K562 (cell line): ENCODE measurements at regions not wholly inside any gene's neighbourhood (a gene's known extent, or its start where the extent isn't known, plus 50 kb on each side); places are given as distances from the start of the nearest gene placed in this dataset.

ENCODE experiments used
- BMI1 ChIP-seq: fragments of 150-350 bp; IDR thresholded peaks from 2 replicates; pipeline ENCODE4 v1.6.1; 2014; ENCODE audit warnings: low read length
- EHMT2 ChIP-seq: fragments of 450-650 bp; IDR thresholded peaks from 2 replicates; pipeline ENCODE4 v1.6.1; 2018; ENCODE audit warnings: antibody characterized with exemption
- MCM3 ChIP-seq: fragments of 450-650 bp; IDR thresholded peaks from 2 replicates; pipeline ENCODE4 v1.6.1; 2016
- NFE2L1 ChIP-seq: fragments of 450-650 bp; IDR thresholded peaks from 2 replicates; pipeline ENCODE4 v1.6.1; 2016; ENCODE audit warnings: missing genetic modification characterization, low read depth, mild to moderate bottlenecking, missing compliant biosample characterization, moderate library complexity, borderline replicate concordance
- RAD21 ChIP-seq, 2 experiments: fragments of 250-450 bp in 1 of 2; fragments of 450-650 bp in 1 of 2; sonication (Bioruptor Pico) in 1 of 2; formaldehyde crosslinking in 1 of 2; IDR thresholded peaks in 1 of 2; conservative IDR thresholded peaks in 1 of 2; 2 replicates each; pipeline versions ENCODE4 v1.4.0 to v1.8.0; 2020 to 2022; ENCODE audit warnings: mild to moderate bottlenecking in 2 of 2, moderate library complexity in 1 of 2
- RAD51 ChIP-seq: fragments of 450-650 bp; IDR thresholded peaks from 2 replicates; pipeline ENCODE4 v1.7.1; 2016; ENCODE audit warnings: low read depth, mild to moderate bottlenecking, borderline replicate concordance
- SRSF7 ChIP-seq: fragments of 200-400 bp; formaldehyde crosslinking; optimal IDR thresholded peaks from 2 replicates; pipeline ENCODE3; 2017; ENCODE audit warnings: mild to moderate bottlenecking, low read depth, low read length
- SUPT5H ChIP-seq: fragments of 450-650 bp; IDR thresholded peaks from 2 replicates; pipeline ENCODE4 v1.6.1; 2016
- ZNF431 ChIP-seq: sonication (generic); formaldehyde crosslinking; IDR thresholded peaks from 2 replicates; pipeline ENCODE4 v1.8.0; 2022; ENCODE audit warnings: mild to moderate bottlenecking, missing genetic modification reagents
- ZNF695 ChIP-seq: fragments of 450-650 bp; formaldehyde crosslinking; IDR thresholded peaks from 2 replicates; pipeline ENCODE4 v1.4.0; 2020; ENCODE audit warnings: mild to moderate bottlenecking, moderate library complexity
- ZZZ3 ChIP-seq: fragments of 450-650 bp; IDR thresholded peaks from 2 replicates; pipeline ENCODE4 v1.6.1; 2016; ENCODE audit warnings: antibody characterized with exemption, mild to moderate bottlenecking, moderate library complexity
- TF ChIP-seq, protein P1 (sequence below): fragments of 250-450 bp; sonication (Bioruptor Pico); IDR thresholded peaks from 2 replicates; pipeline ENCODE4 v1.4.0; 2020; ENCODE audit warnings: mild to moderate bottlenecking, moderate library complexity
- TF ChIP-seq, protein P2 (sequence below), 3 experiments: IDR thresholded peaks in 2 of 3; conservative IDR thresholded peaks in 1 of 3; 2 replicates each; pipeline ENCODE4 v1.5.1; 2011 to 2012; ENCODE audit warnings: low read length in 3 of 3, mild to moderate bottlenecking in 3 of 3, control low read depth in 2 of 3, improper control_type of control experiment in 1 of 3, inconsistent platforms in 1 of 3, low read depth in 1 of 3, mixed read lengths in 1 of 3, moderate library complexity in 1 of 3; ENCODE audit not compliant: insufficient read depth in 2 of 3
- TF ChIP-seq, protein P3 (sequence below): fragments of 450-650 bp; formaldehyde crosslinking; IDR thresholded peaks from 2 replicates; pipeline ENCODE4 v1.4.0; 2020; ENCODE audit warnings: mild to moderate bottlenecking, moderate library complexity

DNA sequence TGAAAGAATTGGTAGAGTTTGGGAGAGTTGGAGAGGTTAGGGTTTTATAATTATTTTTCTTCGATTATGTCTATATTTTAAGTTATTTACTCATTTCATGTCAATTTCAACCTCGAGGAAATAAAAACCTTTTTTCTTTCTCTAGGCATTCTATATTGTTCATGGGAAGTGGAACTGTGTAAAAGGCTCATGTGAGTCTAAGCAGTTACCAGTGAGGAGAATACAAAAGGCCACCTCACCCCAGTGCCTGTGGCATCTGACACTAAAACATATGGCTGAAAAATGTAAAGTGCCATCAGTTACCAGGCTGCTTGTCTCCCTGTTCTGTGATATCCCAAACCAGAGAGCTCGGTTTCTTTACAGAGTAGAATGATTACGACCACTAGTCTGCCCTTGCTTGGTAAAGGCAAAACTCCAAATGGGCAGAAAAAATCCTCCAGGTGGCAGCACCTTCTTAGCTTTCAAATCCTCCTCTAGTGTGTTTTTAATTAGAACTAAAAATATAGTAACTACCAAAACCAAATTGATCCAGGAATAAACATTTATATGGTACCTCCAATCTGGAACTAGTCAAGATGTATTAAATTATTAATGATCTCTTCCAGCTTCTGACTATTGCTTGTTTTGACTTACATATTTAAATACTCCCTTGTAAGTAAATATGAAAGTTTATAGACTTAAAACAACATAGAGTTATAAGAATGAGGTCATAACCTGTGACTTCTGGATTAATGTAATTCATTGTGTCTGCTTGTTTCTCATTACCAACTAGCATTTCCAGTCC lies 122.6 kb upstream of the MCHR2 start (continued):
- TF ChIP-seq, protein P1, sequence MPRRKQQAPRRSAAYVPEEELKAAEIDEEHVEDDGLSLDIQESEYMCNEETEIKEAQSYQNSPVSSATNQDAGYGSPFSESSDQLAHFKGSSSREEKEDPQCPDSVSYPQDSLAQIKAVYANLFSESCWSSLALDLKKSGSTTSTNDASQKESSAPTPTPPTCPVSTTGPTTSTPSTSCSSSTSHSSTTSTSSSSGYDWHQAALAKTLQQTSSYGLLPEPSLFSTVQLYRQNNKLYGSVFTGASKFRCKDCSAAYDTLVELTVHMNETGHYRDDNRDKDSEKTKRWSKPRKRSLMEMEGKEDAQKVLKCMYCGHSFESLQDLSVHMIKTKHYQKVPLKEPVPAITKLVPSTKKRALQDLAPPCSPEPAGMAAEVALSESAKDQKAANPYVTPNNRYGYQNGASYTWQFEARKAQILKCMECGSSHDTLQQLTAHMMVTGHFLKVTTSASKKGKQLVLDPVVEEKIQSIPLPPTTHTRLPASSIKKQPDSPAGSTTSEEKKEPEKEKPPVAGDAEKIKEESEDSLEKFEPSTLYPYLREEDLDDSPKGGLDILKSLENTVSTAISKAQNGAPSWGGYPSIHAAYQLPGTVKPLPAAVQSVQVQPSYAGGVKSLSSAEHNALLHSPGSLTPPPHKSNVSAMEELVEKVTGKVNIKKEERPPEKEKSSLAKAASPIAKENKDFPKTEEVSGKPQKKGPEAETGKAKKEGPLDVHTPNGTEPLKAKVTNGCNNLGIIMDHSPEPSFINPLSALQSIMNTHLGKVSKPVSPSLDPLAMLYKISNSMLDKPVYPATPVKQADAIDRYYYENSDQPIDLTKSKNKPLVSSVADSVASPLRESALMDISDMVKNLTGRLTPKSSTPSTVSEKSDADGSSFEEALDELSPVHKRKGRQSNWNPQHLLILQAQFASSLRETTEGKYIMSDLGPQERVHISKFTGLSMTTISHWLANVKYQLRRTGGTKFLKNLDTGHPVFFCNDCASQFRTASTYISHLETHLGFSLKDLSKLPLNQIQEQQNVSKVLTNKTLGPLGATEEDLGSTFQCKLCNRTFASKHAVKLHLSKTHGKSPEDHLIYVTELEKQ (CRISPR knock-in tag): no peak
- TF ChIP-seq, protein P2, sequence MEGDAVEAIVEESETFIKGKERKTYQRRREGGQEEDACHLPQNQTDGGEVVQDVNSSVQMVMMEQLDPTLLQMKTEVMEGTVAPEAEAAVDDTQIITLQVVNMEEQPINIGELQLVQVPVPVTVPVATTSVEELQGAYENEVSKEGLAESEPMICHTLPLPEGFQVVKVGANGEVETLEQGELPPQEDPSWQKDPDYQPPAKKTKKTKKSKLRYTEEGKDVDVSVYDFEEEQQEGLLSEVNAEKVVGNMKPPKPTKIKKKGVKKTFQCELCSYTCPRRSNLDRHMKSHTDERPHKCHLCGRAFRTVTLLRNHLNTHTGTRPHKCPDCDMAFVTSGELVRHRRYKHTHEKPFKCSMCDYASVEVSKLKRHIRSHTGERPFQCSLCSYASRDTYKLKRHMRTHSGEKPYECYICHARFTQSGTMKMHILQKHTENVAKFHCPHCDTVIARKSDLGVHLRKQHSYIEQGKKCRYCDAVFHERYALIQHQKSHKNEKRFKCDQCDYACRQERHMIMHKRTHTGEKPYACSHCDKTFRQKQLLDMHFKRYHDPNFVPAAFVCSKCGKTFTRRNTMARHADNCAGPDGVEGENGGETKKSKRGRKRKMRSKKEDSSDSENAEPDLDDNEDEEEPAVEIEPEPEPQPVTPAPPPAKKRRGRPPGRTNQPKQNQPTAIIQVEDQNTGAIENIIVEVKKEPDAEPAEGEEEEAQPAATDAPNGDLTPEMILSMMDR (IDR thresholded peaks at IDR 0.05 in 2 of 3, conservative IDR thresholded peaks at IDR 0.05 in 1 of 3; ENCODE audit: insufficient read depth in 2 of 3, low read depth in 1 of 3, low read length in 3 of 3): peak; percentile 59 to 87 (median 85)
- no peak for TF ChIP-seq NFE2L1
- no peak for TF ChIP-seq ZZZ3
- TF ChIP-seq ZNF431: no peak
- TF ChIP-seq RAD51: no peak
- TF ChIP-seq ZNF695 (CRISPR knock-in tag): no peak
- no peak for TF ChIP-seq BMI1
- TF ChIP-seq, protein P3, sequence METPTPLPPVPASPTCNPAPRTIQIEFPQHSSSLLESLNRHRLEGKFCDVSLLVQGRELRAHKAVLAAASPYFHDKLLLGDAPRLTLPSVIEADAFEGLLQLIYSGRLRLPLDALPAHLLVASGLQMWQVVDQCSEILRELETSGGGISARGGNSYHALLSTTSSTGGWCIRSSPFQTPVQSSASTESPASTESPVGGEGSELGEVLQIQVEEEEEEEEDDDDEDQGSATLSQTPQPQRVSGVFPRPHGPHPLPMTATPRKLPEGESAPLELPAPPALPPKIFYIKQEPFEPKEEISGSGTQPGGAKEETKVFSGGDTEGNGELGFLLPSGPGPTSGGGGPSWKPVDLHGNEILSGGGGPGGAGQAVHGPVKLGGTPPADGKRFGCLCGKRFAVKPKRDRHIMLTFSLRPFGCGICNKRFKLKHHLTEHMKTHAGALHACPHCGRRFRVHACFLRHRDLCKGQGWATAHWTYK (CRISPR knock-in tag): no peak
- TF ChIP-seq SUPT5H: no peak
- peak; percentile 85 to 88 for TF ChIP-seq RAD21 (CRISPR knock-in tag; conservative IDR thresholded peaks at IDR 0.05 in 1 of 2, IDR thresholded peaks at IDR 0.05 in 1 of 2)
- no peak for TF ChIP-seq SRSF7
- no peak for TF ChIP-seq EHMT2
- no peak for TF ChIP-seq MCM3
